ENCODE measurements at regions not wholly inside any gene's neighbourhood (a gene's known extent, or its start where the extent isn't known, plus 50 kb on each side); places are given as distances from the start of the nearest gene placed in this dataset.
"Not testable (repeated sequence)": the region's sequence is repeated elsewhere in the genome, so short reads cannot be mapped to it uniquely, and the experiment has no call there.

- DNase-seq = no peak
- intact Hi-C loops (cut with DNase I) = no loop called here
Measured at GRCh38 chr11:95414217-95414616, 183.2 kb upstream of the SESN3 start.

- intact Hi-C loops (cut with DNase I) = no loop called here
- no peak for DNase-seq
Measured at GRCh38 chr11:95413761-95414160, 182.8 kb upstream of the SESN3 start.

GRCh38 chr11:95413021-95413420 is 182.0 kb upstream of the SESN3 start:
- DNase-seq = no peak
- intact Hi-C loops (cut with DNase I) = no loop called here

GRCh38 chr11:95412074-95412473 is 181.1 kb upstream of the SESN3 start:
- no peak for DNase-seq
- intact Hi-C loops (cut with DNase I) = no loop called here

GRCh38 chr11:95410707-95411106 is 179.7 kb upstream of the SESN3 start:
- DNase-seq; intact Hi-C loops (cut with DNase I): not testable (repeated sequence)

GRCh38 chr11:95406271-95406670 is 175.3 kb upstream of the SESN3 start:
- no peak for DNase-seq
- intact Hi-C loops (cut with DNase I) = no loop called here

- no peak for DNase-seq
- intact Hi-C loops (cut with DNase I) = no loop called here
Measured at GRCh38 chr11:95404370-95404769, 173.4 kb upstream of the SESN3 start.

GRCh38 chr11:95398437-95399112 is 167.6 kb upstream of the SESN3 start:
- intact Hi-C loops (cut with DNase I) = no loop called here
- DNase-seq = no peak

GRCh38 chr11:95392644-95393043 is 161.6 kb upstream of the SESN3 start:
- intact Hi-C loops (cut with DNase I) = no loop called here

GRCh38 chr11:95389427-95389826 is 158.4 kb upstream of the SESN3 start:
- intact Hi-C loops (cut with DNase I) = no loop called here
- no peak for DNase-seq

More at GRCh38 chr11:95392644-95393043, 161.6 kb upstream of the SESN3 start:
- DNase-seq = peak in 1 of 10 donors; percentile 44

GRCh38 chr11:95388086-95388485 is 157.1 kb upstream of the SESN3 start:
- intact Hi-C loops (cut with DNase I) = no loop called here
- DNase-seq = no peak

- intact Hi-C loops (cut with DNase I) = no loop called here
- DNase-seq = no peak
Measured at GRCh38 chr11:95387325-95387724, 156.3 kb upstream of the SESN3 start.

- no peak for DNase-seq
- intact Hi-C loops (cut with DNase I) = no loop called here
Measured at GRCh38 chr11:95385577-95385976, 154.6 kb upstream of the SESN3 start.

- intact Hi-C loops (cut with DNase I) = no loop called here
- no peak for DNase-seq
Measured at GRCh38 chr11:95379479-95379878, 148.5 kb upstream of the SESN3 start.

GRCh38 chr11:95378789-95379188 is 147.8 kb upstream of the SESN3 start:
- intact Hi-C loops (cut with DNase I) = no loop called here
- DNase-seq = no peak

GRCh38 chr11:95378111-95378510 is 147.1 kb upstream of the SESN3 start:
- DNase-seq = no peak
- intact Hi-C loops (cut with DNase I) = no loop called here

GRCh38 chr11:95375886-95376285 is 144.9 kb upstream of the SESN3 start:
- DNase-seq = no peak
- intact Hi-C loops (cut with DNase I) = no loop called here

- DNase-seq = no peak
- intact Hi-C loops (cut with DNase I) = no loop called here
Measured at GRCh38 chr11:95375451-95375850, 144.4 kb upstream of the SESN3 start.

- intact Hi-C loops (cut with DNase I) = no loop called here
- DNase-seq = no peak
Measured at GRCh38 chr11:95374105-95374504, 143.1 kb upstream of the SESN3 start.

GRCh38 chr11:95373241-95373640 is 142.2 kb upstream of the SESN3 start:
- DNase-seq = no peak

GRCh38 chr11:95372097-95372656 is 141.2 kb upstream of the SESN3 start:
- DNase-seq = no peak
- intact Hi-C loops (cut with DNase I) = no loop called here

More at GRCh38 chr11:95373241-95373640, 142.2 kb upstream of the SESN3 start:
- intact Hi-C loops (cut with DNase I) = no loop called here

- intact Hi-C loops (cut with DNase I) = no loop called here
- no peak for DNase-seq
Measured at GRCh38 chr11:95371153-95371552, 140.2 kb upstream of the SESN3 start.

- no peak for DNase-seq
Measured at GRCh38 chr11:95367726-95368125, 136.7 kb upstream of the SESN3 start.

More at GRCh38 chr11:95367726-95368125, 136.7 kb upstream of the SESN3 start:
- intact Hi-C loops (cut with DNase I) = no loop called here
